HL-60 (cell line): ENCODE measurements at regions not wholly inside any gene's neighbourhood (a gene's known extent, or its start where the extent isn't known, plus 50 kb on each side); places are given as distances from the start of the nearest gene placed in this dataset.

ENCODE experiments used
- TF ChIP-seq, protein P1 (sequence below): IDR thresholded peaks from one replicate; pipeline ENCODE4 v1.5.1; 2011; ENCODE audit warnings: low read length, control low read depth, inconsistent platforms; ENCODE audit not compliant: insufficient read depth
- TF ChIP-seq, protein P2 (sequence below): IDR thresholded peaks from 2 replicates; pipeline ENCODE4 v1.6.1; 2012; ENCODE audit warnings: low read depth; ENCODE audit not compliant: insufficient replicate concordance

DNA sequence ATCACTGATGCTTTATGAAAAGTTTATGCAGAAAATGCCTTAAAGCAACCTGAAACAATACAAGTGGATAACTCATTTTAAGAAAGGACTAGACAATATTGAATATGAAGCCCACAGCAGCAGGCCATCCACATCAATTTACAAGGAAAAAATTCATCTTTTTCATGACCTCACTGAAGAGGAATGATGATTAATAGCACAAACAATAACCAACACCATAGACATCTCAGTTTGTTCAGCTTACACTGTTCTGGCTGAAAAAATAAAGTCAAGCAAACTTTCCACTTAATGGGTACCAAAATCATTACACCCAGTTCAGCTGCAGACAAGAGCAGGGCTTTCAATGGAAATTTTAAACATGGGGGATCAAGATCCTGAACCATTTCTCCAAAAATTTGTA, 380.6 kb upstream of the NEGR1 start:
- TF ChIP-seq, protein P1, sequence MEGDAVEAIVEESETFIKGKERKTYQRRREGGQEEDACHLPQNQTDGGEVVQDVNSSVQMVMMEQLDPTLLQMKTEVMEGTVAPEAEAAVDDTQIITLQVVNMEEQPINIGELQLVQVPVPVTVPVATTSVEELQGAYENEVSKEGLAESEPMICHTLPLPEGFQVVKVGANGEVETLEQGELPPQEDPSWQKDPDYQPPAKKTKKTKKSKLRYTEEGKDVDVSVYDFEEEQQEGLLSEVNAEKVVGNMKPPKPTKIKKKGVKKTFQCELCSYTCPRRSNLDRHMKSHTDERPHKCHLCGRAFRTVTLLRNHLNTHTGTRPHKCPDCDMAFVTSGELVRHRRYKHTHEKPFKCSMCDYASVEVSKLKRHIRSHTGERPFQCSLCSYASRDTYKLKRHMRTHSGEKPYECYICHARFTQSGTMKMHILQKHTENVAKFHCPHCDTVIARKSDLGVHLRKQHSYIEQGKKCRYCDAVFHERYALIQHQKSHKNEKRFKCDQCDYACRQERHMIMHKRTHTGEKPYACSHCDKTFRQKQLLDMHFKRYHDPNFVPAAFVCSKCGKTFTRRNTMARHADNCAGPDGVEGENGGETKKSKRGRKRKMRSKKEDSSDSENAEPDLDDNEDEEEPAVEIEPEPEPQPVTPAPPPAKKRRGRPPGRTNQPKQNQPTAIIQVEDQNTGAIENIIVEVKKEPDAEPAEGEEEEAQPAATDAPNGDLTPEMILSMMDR, result no peak
- TF ChIP-seq, protein P2, sequence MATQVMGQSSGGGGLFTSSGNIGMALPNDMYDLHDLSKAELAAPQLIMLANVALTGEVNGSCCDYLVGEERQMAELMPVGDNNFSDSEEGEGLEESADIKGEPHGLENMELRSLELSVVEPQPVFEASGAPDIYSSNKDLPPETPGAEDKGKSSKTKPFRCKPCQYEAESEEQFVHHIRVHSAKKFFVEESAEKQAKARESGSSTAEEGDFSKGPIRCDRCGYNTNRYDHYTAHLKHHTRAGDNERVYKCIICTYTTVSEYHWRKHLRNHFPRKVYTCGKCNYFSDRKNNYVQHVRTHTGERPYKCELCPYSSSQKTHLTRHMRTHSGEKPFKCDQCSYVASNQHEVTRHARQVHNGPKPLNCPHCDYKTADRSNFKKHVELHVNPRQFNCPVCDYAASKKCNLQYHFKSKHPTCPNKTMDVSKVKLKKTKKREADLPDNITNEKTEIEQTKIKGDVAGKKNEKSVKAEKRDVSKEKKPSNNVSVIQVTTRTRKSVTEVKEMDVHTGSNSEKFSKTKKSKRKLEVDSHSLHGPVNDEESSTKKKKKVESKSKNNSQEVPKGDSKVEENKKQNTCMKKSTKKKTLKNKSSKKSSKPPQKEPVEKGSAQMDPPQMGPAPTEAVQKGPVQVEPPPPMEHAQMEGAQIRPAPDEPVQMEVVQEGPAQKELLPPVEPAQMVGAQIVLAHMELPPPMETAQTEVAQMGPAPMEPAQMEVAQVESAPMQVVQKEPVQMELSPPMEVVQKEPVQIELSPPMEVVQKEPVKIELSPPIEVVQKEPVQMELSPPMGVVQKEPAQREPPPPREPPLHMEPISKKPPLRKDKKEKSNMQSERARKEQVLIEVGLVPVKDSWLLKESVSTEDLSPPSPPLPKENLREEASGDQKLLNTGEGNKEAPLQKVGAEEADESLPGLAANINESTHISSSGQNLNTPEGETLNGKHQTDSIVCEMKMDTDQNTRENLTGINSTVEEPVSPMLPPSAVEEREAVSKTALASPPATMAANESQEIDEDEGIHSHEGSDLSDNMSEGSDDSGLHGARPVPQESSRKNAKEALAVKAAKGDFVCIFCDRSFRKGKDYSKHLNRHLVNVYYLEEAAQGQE, result no peak
